Upper lobe of left lung (tissue), 4 donors: ENCODE measurements at regions not wholly inside any gene's neighbourhood (a gene's known extent, or its start where the extent isn't known, plus 50 kb on each side); places are given as distances from the start of the nearest gene placed in this dataset.

Experiments
- CTCF ChIP-seq, 6 experiments: fragments of 450-650 bp in 4 of 6; fragments of 200-600 bp in 2 of 6; sonication (generic) in 2 of 6; IDR thresholded peaks; one replicate each; pipeline ENCODE4 v1.5.1; 2016 to 2019; ENCODE audit warnings: antibody characterized with exemption in 6 of 6
- POLR2A ChIP-seq, 4 donors: fragments of 450-650 bp; IDR thresholded peaks; one replicate each; pipeline ENCODE4 v1.5.1; 2016 to 2017; ENCODE audit warnings: antibody characterized with exemption in 4 of 4, mild to moderate bottlenecking in 2 of 4

GRCh38 chr5:24747327-24747726 lies 102.5 kb upstream of the CDH10 start:
- TF ChIP-seq CTCF (IDR thresholded peaks at IDR 0.05) (no peak), POLR2A (IDR thresholded peaks at IDR 0.05) (no peak)
